ENCODE measurements at regions not wholly inside any gene's neighbourhood (a gene's known extent, or its start where the extent isn't known, plus 50 kb on each side); places are given as distances from the start of the nearest gene placed in this dataset.

DNA sequence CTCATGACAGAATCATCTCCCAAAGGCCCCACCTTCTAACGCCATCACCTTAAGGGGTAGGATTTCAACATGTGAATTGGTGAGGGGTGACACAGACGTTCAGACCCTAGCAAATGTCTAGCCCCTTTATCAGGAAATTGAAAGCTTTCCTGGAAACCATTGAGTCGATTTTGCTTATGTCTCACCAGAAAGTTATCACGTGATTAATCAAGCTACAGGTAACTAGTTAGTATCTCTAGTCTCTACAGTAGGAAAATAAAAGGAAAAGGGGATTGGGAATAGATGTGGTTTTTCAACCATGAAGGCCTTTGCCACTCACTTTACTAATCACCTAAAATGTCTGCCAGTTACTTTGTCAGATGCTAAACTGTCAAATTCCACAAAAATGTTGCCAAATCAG is 1133.0 kb downstream of the PDHA2 start:
- Histone ChIP-seq H3K27me3 (ENCODE audit: insufficient read depth, low read length) (no peaks in the 10 kb centered on the region), H3K36me3 (ENCODE audit: insufficient read depth, low read length) (no peaks in the 10 kb centered on the region), H2AFZ (ENCODE audit: low read length, unreplicated experiment) (no peak overlapping the region), H3K4me1 (ENCODE audit: control insufficient read depth, insufficient read depth, low read length, unreplicated experiment) (no peaks in the 10 kb centered on the region), H3K79me2 (ENCODE audit: control insufficient read depth, insufficient read depth, low read length, unreplicated experiment) (no peaks in the 10 kb centered on the region), H3K27ac (ENCODE audit: low read depth, low read length) (no peak overlapping the region), H3K4me3 (ENCODE audit: low read depth, low read length) (no peak overlapping the region)

DNA sequence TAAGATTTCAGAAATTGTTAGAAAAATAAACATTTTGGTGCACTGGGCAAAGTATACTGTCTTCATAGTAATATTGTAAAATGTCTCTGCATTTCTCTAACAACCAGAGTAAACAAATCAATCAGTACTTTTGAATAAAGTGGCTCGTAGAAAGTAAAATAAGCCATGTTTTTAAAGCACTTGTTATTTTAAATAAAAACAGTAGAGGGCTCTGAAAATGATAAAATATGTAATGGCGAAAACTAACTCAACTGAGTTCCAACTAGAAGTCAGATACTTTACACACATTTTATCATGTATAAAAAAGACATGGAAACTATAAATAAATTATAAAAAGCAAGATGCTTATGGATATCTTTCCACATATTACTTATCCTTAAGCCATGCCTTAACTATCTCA is 1134.4 kb downstream of the PDHA2 start:
- Histone ChIP-seq H3K36me3 (ENCODE audit: insufficient read depth, low read length) (no peaks in the 10 kb centered on the region), H3K27me3 (ENCODE audit: insufficient read depth, low read length) (no peaks in the 10 kb centered on the region), H2AFZ (ENCODE audit: low read length, unreplicated experiment) (no peak overlapping the region), H3K79me2 (ENCODE audit: control insufficient read depth, insufficient read depth, low read length, unreplicated experiment) (no peaks in the 10 kb centered on the region), H3K27ac (ENCODE audit: low read depth, low read length) (no peak overlapping the region), H3K4me3 (ENCODE audit: low read depth, low read length) (no peak overlapping the region), H3K4me1 (ENCODE audit: control insufficient read depth, insufficient read depth, low read length, unreplicated experiment) (no peaks in the 10 kb centered on the region)

DNA sequence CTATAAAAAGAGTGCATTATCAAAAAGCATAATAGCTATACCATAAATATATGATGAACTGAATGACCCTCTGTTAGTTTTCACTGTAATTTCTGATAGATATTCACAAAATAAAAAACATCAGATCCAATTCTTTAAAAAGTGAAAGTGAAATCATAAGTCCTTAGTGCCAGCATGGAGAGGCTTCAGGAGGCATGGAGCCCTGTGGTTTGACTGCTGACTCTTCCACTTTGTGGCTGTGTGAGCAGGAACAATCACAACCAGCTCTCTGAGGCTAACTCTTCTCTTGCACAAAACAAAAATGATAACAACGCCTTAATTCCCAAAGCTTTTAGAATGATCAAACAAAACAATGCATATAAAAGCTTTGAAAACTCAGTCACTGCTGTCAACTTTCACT is 1143.9 kb downstream of the PDHA2 start:
- Histone ChIP-seq H3K27me3 (ENCODE audit: insufficient read depth, low read length) (no peaks in the 10 kb centered on the region), H3K27ac (ENCODE audit: low read depth, low read length) (no peak overlapping the region), H3K79me2 (ENCODE audit: control insufficient read depth, insufficient read depth, low read length, unreplicated experiment) (no peaks in the 10 kb centered on the region), H3K36me3 (ENCODE audit: insufficient read depth, low read length) (no peaks in the 10 kb centered on the region), H2AFZ (ENCODE audit: low read length, unreplicated experiment) (no peak overlapping the region), H3K4me1 (ENCODE audit: control insufficient read depth, insufficient read depth, low read length, unreplicated experiment) (no peaks in the 10 kb centered on the region), H3K4me3 (ENCODE audit: low read depth, low read length) (peak overlapping the region; percentile 42)

- Histone ChIP-seq H2AFZ (ENCODE audit: low read length, unreplicated experiment) (no peak overlapping the region), H3K4me3 (ENCODE audit: low read depth, low read length) (no peak overlapping the region), H3K27me3 (ENCODE audit: insufficient read depth, low read length) (no peaks in the 10 kb centered on the region), H3K27ac (ENCODE audit: low read depth, low read length) (no peak overlapping the region), H3K4me1 (ENCODE audit: control insufficient read depth, insufficient read depth, low read length, unreplicated experiment) (no peaks in the 10 kb centered on the region), H3K79me2 (ENCODE audit: control insufficient read depth, insufficient read depth, low read length, unreplicated experiment) (no peaks in the 10 kb centered on the region), H3K36me3 (ENCODE audit: insufficient read depth, low read length) (no peaks in the 10 kb centered on the region)
Measured at GRCh38 chr4:96986816-96987215, 1146.9 kb downstream of the PDHA2 start.

GRCh38 chr4:96991083-96991482 is 1151.2 kb downstream of the PDHA2 start:
- H2AFZ ChIP-seq (ENCODE audit: low read length, unreplicated experiment), result no peak overlapping the region
- no peak overlapping the region for H3K4me3 ChIP-seq (ENCODE audit: low read depth, low read length)
- H3K36me3 ChIP-seq (ENCODE audit: insufficient read depth, low read length), result no peaks in the 10 kb centered on the region
- H3K79me2 ChIP-seq (ENCODE audit: control insufficient read depth, insufficient read depth, low read length, unreplicated experiment), result no peaks in the 10 kb centered on the region
- H3K27ac ChIP-seq (ENCODE audit: low read depth, low read length), result no peak overlapping the region
- H3K4me1 ChIP-seq (ENCODE audit: control insufficient read depth, insufficient read depth, low read length, unreplicated experiment), result no peaks in the 10 kb centered on the region
- H3K27me3 ChIP-seq (ENCODE audit: insufficient read depth, low read length), result no peaks in the 10 kb centered on the region

DNA sequence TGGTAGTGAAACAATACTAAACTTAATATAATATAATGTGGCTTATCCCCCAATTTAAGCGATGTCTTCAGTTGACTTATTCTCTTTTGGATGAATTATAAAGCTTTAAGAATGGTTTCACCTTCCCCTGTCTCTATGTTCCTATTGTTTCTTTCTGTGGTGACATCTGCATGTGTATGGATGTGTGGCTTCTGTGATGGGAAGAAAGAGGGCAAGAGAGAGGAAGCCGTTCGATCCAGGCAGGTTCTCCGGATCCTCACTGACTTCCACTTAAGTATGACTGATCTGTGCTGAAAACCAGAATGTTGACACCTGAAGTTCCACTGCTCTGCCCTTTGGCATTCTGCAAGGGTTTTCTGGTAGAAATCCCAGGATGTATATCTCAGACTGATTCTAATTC is 1150.8 kb downstream of the STPG2 start:
- H3K27ac ChIP-seq (ENCODE audit: low read depth, low read length), result no peak overlapping the region
- no peaks in the 10 kb centered on the region for H3K27me3 ChIP-seq (ENCODE audit: insufficient read depth, low read length)
- no peaks in the 10 kb centered on the region for H3K4me1 ChIP-seq (ENCODE audit: control insufficient read depth, insufficient read depth, low read length, unreplicated experiment)
- H3K4me3 ChIP-seq (ENCODE audit: low read depth, low read length), result no peak overlapping the region
- no peaks in the 10 kb centered on the region for H3K36me3 ChIP-seq (ENCODE audit: insufficient read depth, low read length)
- no peaks in the 10 kb centered on the region for H3K79me2 ChIP-seq (ENCODE audit: control insufficient read depth, insufficient read depth, low read length, unreplicated experiment)
- H2AFZ ChIP-seq (ENCODE audit: low read length, unreplicated experiment), result no peak overlapping the region

- no peaks in the 10 kb centered on the region for H3K36me3 ChIP-seq (ENCODE audit: insufficient read depth, low read length)
- H3K27ac ChIP-seq (ENCODE audit: low read depth, low read length), result no peak overlapping the region
- H2AFZ ChIP-seq (ENCODE audit: low read length, unreplicated experiment), result no peak overlapping the region
- H3K4me3 ChIP-seq (ENCODE audit: low read depth, low read length), result no peak overlapping the region
- no peaks in the 10 kb centered on the region for H3K4me1 ChIP-seq (ENCODE audit: control insufficient read depth, insufficient read depth, low read length, unreplicated experiment)
- H3K79me2 ChIP-seq (ENCODE audit: control insufficient read depth, insufficient read depth, low read length, unreplicated experiment), result no peaks in the 10 kb centered on the region
- H3K27me3 ChIP-seq (ENCODE audit: insufficient read depth, low read length), result no peaks in the 10 kb centered on the region
Measured at GRCh38 chr4:96993560-96993959, 1149.7 kb downstream of the STPG2 start.

- H3K27ac ChIP-seq (ENCODE audit: low read depth, low read length), result no peak overlapping the region
- no peak overlapping the region for H2AFZ ChIP-seq (ENCODE audit: low read length, unreplicated experiment)
- no peaks in the 10 kb centered on the region for H3K36me3 ChIP-seq (ENCODE audit: insufficient read depth, low read length)
- H3K4me1 ChIP-seq (ENCODE audit: control insufficient read depth, insufficient read depth, low read length, unreplicated experiment), result no peaks in the 10 kb centered on the region
- no peaks in the 10 kb centered on the region for H3K27me3 ChIP-seq (ENCODE audit: insufficient read depth, low read length)
- H3K79me2 ChIP-seq (ENCODE audit: control insufficient read depth, insufficient read depth, low read length, unreplicated experiment), result no peaks in the 10 kb centered on the region
- H3K4me3 ChIP-seq (ENCODE audit: low read depth, low read length), result no peak overlapping the region
Measured at GRCh38 chr4:97003715-97004114, 1139.6 kb downstream of the STPG2 start.

DNA sequence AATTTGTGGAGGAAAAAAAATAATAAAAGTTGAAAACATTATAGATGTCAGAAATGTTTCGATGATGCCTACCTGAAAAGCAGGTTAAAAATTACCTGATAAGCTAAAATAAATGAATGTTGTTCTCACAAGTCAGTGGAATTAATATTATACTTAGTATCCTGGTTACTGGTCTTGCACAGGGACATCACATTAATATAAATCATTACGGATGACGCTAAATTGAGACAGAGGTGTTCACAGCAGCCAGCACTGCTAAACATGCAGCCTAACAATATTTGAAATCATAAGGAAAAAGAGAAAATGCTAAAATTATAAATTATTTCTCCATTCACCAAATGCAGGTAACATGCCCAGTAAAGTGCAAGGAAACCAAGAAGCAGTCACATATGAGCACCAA is 1130.0 kb downstream of the STPG2 start:
- no peak overlapping the region for H3K4me3 ChIP-seq (ENCODE audit: low read depth, low read length)
- no peaks in the 10 kb centered on the region for H3K79me2 ChIP-seq (ENCODE audit: control insufficient read depth, insufficient read depth, low read length, unreplicated experiment)
- no peaks in the 10 kb centered on the region for H3K4me1 ChIP-seq (ENCODE audit: control insufficient read depth, insufficient read depth, low read length, unreplicated experiment)
- H3K27me3 ChIP-seq (ENCODE audit: insufficient read depth, low read length), result no peaks in the 10 kb centered on the region
- H3K36me3 ChIP-seq (ENCODE audit: insufficient read depth, low read length), result no peaks in the 10 kb centered on the region
- H3K27ac ChIP-seq (ENCODE audit: low read depth, low read length), result no peak overlapping the region
- no peak overlapping the region for H2AFZ ChIP-seq (ENCODE audit: low read length, unreplicated experiment)

GRCh38 chr4:97013711-97014110 is 1129.6 kb downstream of the STPG2 start:
- Histone ChIP-seq H3K36me3 (ENCODE audit: insufficient read depth, low read length) (no peaks in the 10 kb centered on the region), H3K4me3 (ENCODE audit: low read depth, low read length) (no peak overlapping the region), H3K27ac (ENCODE audit: low read depth, low read length) (no peak overlapping the region), H3K4me1 (ENCODE audit: control insufficient read depth, insufficient read depth, low read length, unreplicated experiment) (no peaks in the 10 kb centered on the region), H3K79me2 (ENCODE audit: control insufficient read depth, insufficient read depth, low read length, unreplicated experiment) (no peaks in the 10 kb centered on the region), H2AFZ (ENCODE audit: low read length, unreplicated experiment) (no peak overlapping the region), H3K27me3 (ENCODE audit: insufficient read depth, low read length) (no peaks in the 10 kb centered on the region)

DNA sequence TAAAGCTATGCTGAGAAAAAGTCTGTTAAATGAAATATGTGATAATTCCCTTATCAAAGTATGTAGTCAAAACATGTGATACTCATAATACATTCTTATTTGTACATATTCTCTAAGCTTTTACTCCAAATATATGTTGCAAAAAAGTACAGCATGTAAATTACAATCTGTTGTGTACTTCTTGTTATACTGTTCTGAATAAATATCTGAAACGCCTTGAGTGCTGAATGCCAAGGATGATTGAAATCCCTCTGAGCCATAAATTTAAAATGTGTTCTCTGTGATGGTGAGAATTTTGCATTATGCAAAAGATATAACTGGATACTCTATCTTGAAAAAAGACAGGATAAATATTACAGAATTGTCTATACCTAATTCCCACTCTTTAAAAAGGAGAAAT is 1128.0 kb downstream of the STPG2 start:
- Histone ChIP-seq H2AFZ (ENCODE audit: low read length, unreplicated experiment) (no peak overlapping the region), H3K36me3 (ENCODE audit: insufficient read depth, low read length) (no peaks in the 10 kb centered on the region), H3K4me3 (ENCODE audit: low read depth, low read length) (no peak overlapping the region), H3K27me3 (ENCODE audit: insufficient read depth, low read length) (no peaks in the 10 kb centered on the region), H3K79me2 (ENCODE audit: control insufficient read depth, insufficient read depth, low read length, unreplicated experiment) (no peaks in the 10 kb centered on the region), H3K4me1 (ENCODE audit: control insufficient read depth, insufficient read depth, low read length, unreplicated experiment) (no peaks in the 10 kb centered on the region), H3K27ac (ENCODE audit: low read depth, low read length) (no peak overlapping the region)
